Loucy (cell line): ENCODE measurements at regions not wholly inside any gene's neighbourhood (a gene's known extent, or its start where the extent isn't known, plus 50 kb on each side); places are given as distances from the start of the nearest gene placed in this dataset.

ENCODE experiments used
- H2AFZ ChIP-seq: fragments of 200-600 bp; sonication (generic); 2 replicates; pipeline ENCODE4 v1.6.0; 2016; ENCODE audit warnings: antibody characterized with exemption, mild to moderate bottlenecking, low read length, moderate library complexity
- H3F3A ChIP-seq: fragments of 200-600 bp; 2 replicates; pipeline ENCODE4 v1.6.0; 2016; ENCODE audit warnings: antibody characterized with exemption, low read depth, mild to moderate bottlenecking
- H3K27me3 ChIP-seq: fragments of 200-600 bp; sonication (generic); 2 replicates; pipeline ENCODE4 v1.6.1; 2014; ENCODE audit warnings: low read length, mild to moderate bottlenecking; ENCODE audit not compliant: insufficient read depth, poor library complexity, severe bottlenecking
- H3K36me3 ChIP-seq: fragments of 200-600 bp; sonication (generic); 2 replicates; pipeline ENCODE4 v1.6.1; 2016; ENCODE audit warnings: low read length; ENCODE audit not compliant: insufficient read depth
- H3K4me1 ChIP-seq: fragments of 200-600 bp; sonication (generic); 2 replicates; pipeline ENCODE4 v1.5.1; 2014; ENCODE audit warnings: low read length, mild to moderate bottlenecking; ENCODE audit not compliant: insufficient read depth, poor library complexity, severe bottlenecking
- H3K4me2 ChIP-seq: fragments of 200-600 bp; sonication (generic); 2 replicates; pipeline ENCODE4 v1.6.0; 2014; ENCODE audit warnings: antibody characterized with exemption, low read length, low read depth, mild to moderate bottlenecking; ENCODE audit not compliant: poor library complexity, severe bottlenecking
- H3K4me3 ChIP-seq: fragments of 200-600 bp; sonication (generic); 2 replicates; pipeline ENCODE4 v1.5.1; 2014; ENCODE audit warnings: low read length, mild to moderate bottlenecking, mixed read lengths; ENCODE audit not compliant: poor library complexity, severe bottlenecking
- H3K79me2 ChIP-seq: fragments of 200-600 bp; sonication (generic); 2 replicates; pipeline ENCODE4 v1.6.1; 2014; ENCODE audit warnings: low read length; ENCODE audit not compliant: insufficient read depth
- H3K9ac ChIP-seq: fragments of 200-600 bp; sonication (generic); 2 replicates; pipeline ENCODE4 v1.6.0; 2014; ENCODE audit warnings: mild to moderate bottlenecking, low read depth, low read length, moderate library complexity; ENCODE audit not compliant: poor library complexity, severe bottlenecking
- H3K9me2 ChIP-seq: fragments of 200-600 bp; sonication (generic); replicated peaks from 2 replicates; pipeline ENCODE4 v1.6.1; 2016; ENCODE audit warnings: low read depth, low read length, mixed read lengths
- H3K9me3 ChIP-seq: fragments of 200-600 bp; sonication (generic); 2 replicates; pipeline ENCODE4 v1.6.1; 2014; ENCODE audit warnings: mild to moderate bottlenecking, antibody characterized with exemption, low read length, low read depth; ENCODE audit not compliant: insufficient read depth
- H4K20me1 ChIP-seq: fragments of 200-600 bp; sonication (generic); 2 replicates; pipeline ENCODE4 v1.6.0; 2014; ENCODE audit warnings: antibody characterized with exemption, low read length, mild to moderate bottlenecking; ENCODE audit not compliant: insufficient read depth, poor library complexity, severe bottlenecking
- CTCF ChIP-seq: fragments of 200-600 bp; sonication (generic); conservative IDR thresholded peaks from 2 replicates; pipeline ENCODE4 v1.5.1; 2014; ENCODE audit warnings: mild to moderate bottlenecking, antibody characterized with exemption, low read length
- EZH2phosphoT487 ChIP-seq: fragments of 200-600 bp; IDR thresholded peaks from 2 replicates; pipeline ENCODE4 v1.6.1; 2018; ENCODE audit warnings: antibody characterized with exemption, mild to moderate bottlenecking, moderate library complexity, borderline replicate concordance

GRCh38 chr4:25984796-25985195 is 70.8 kb downstream of the SMIM20 start:
- TF ChIP-seq CTCF (no peak), EZH2phosphoT487 (no peak)
- Histone ChIP-seq H3K4me1 (no peaks in the 10 kb centered on the region), H3K9me2 (no peaks in the 10 kb centered on the region), H3K4me2 (no peak overlapping the region), H3K36me3 (no peaks in the 10 kb centered on the region), H3K9me3 (no peaks in the 10 kb centered on the region), H3K27me3 (no peaks in the 10 kb centered on the region), H3F3A (no peaks in the 10 kb centered on the region), H3K4me3 (no peak overlapping the region), H3K79me2 (no peaks in the 10 kb centered on the region), H4K20me1 (no peaks in the 10 kb centered on the region), H3K9ac (no peak overlapping the region), H2AFZ (no peak overlapping the region)

GRCh38 chr4:25986807-25987206 is 72.8 kb downstream of the SMIM20 start:
- Histone ChIP-seq H2AFZ (no peak overlapping the region), H3K4me1 (no peaks in the 10 kb centered on the region)
- TF ChIP-seq EZH2phosphoT487 (no peak), CTCF (no peak)

GRCh38 chr4:25991340-25991739 is 77.3 kb downstream of the SMIM20 start:
- H3F3A ChIP-seq, result no peaks in the 10 kb centered on the region
- no peak overlapping the region for H3K4me2 ChIP-seq

More at GRCh38 chr4:25986807-25987206, 72.8 kb downstream of the SMIM20 start:
- no peak overlapping the region for H3K4me2 ChIP-seq
- H3K79me2 ChIP-seq, result no peaks in the 10 kb centered on the region
- H3K9ac ChIP-seq, result no peak overlapping the region
- H3K9me2 ChIP-seq, result no peaks in the 10 kb centered on the region
- no peaks in the 10 kb centered on the region for H3K27me3 ChIP-seq
- no peaks in the 10 kb centered on the region for H3F3A ChIP-seq
- H3K9me3 ChIP-seq, result no peaks in the 10 kb centered on the region
- no peaks in the 10 kb centered on the region for H3K36me3 ChIP-seq
- no peaks in the 10 kb centered on the region for H4K20me1 ChIP-seq
- H3K4me3 ChIP-seq, result no peak overlapping the region

More at GRCh38 chr4:25991340-25991739, 77.3 kb downstream of the SMIM20 start:
- H2AFZ ChIP-seq, result no peak overlapping the region
- H4K20me1 ChIP-seq, result no peaks in the 10 kb centered on the region
- H3K9ac ChIP-seq, result no peak overlapping the region
- no peaks in the 10 kb centered on the region for H3K27me3 ChIP-seq
- H3K9me3 ChIP-seq, result no peaks in the 10 kb centered on the region
- no peaks in the 10 kb centered on the region for H3K79me2 ChIP-seq
- no peaks in the 10 kb centered on the region for H3K36me3 ChIP-seq
- H3K9me2 ChIP-seq, result no peaks in the 10 kb centered on the region
- TF ChIP-seq CTCF (no peak), EZH2phosphoT487 (no peak)
- no peak overlapping the region for H3K4me3 ChIP-seq
- H3K4me1 ChIP-seq, result no peaks in the 10 kb centered on the region
